PC-3 (cell line): ENCODE measurements at regions not wholly inside any gene's neighbourhood (a gene's known extent, or its start where the extent isn't known, plus 50 kb on each side); places are given as distances from the start of the nearest gene placed in this dataset.

ENCODE experiments used
- EZH2 ChIP-seq: fragments of 300-600 bp; sonication (generic); IDR thresholded peaks from one replicate; pipeline ENCODE4 v1.6.1; 2017; ENCODE audit warnings: antibody characterized with exemption, mild to moderate bottlenecking, low read length; ENCODE audit not compliant: unreplicated experiment
- TF ChIP-seq, protein P1 (sequence below): fragments of 300-600 bp; sonication (generic); conservative IDR thresholded peaks from 2 replicates; pipeline ENCODE4 v1.5.1; 2017; ENCODE audit warnings: antibody characterized with exemption, low read depth, mild to moderate bottlenecking, low read length

DNA sequence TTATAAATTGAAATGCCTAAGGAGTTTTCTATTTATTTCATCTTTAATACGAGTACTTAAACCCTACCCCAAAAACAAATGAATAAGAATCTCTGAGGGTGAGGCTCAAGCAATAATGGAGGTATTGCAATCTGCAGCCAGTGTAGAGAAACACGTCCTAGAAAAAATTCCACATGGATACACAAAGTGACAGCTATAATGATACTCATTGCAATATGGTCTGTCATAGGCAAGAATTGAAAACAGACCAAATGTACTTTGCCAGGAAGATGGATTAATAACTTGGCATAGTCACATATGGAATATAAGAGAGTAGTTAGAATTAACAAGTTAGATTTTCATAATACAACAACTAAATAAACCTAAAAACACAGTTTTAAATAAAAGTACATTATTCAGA is 440.1 kb upstream of the STEAP1 start:
- TF ChIP-seq, protein P1, sequence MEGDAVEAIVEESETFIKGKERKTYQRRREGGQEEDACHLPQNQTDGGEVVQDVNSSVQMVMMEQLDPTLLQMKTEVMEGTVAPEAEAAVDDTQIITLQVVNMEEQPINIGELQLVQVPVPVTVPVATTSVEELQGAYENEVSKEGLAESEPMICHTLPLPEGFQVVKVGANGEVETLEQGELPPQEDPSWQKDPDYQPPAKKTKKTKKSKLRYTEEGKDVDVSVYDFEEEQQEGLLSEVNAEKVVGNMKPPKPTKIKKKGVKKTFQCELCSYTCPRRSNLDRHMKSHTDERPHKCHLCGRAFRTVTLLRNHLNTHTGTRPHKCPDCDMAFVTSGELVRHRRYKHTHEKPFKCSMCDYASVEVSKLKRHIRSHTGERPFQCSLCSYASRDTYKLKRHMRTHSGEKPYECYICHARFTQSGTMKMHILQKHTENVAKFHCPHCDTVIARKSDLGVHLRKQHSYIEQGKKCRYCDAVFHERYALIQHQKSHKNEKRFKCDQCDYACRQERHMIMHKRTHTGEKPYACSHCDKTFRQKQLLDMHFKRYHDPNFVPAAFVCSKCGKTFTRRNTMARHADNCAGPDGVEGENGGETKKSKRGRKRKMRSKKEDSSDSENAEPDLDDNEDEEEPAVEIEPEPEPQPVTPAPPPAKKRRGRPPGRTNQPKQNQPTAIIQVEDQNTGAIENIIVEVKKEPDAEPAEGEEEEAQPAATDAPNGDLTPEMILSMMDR = no peak
- no peak for TF ChIP-seq EZH2
